ENCODE measurements at regions not wholly inside any gene's neighbourhood (a gene's known extent, or its start where the extent isn't known, plus 50 kb on each side); places are given as distances from the start of the nearest gene placed in this dataset.

DNA sequence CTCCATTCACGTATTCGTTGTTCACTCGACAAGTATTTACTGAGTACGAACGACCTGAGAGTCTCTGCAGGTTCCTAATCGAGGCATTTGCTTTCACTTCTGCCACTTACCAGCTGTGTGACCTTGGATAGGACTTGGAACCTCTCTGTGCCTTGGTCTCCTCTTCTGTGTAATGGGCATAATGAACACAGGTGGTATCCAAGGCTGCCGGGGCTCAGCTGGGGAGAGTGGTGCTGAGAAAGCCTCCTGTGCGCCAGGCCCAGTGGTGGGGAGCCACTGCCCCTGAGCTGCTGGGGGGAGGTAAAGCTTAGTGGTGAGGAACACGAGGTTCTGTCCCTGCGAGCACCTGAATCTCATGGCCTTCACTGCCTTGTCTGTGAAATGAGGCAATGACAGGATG, 150.7 kb downstream of the IRF8 start:
- Histone ChIP-seq H3K9ac (ENCODE audit: low read length) (no peak overlapping the region), H3K27ac (ENCODE audit: low read length) (no peak overlapping the region), H3K4me1 (ENCODE audit: low read length) (no peaks in the 10 kb centered on the region), H2AFZ (ENCODE audit: low read length) (no peak overlapping the region), H3K4me3 (ENCODE audit: low read length) (no peak overlapping the region), H3K9me2 (replicated peaks; ENCODE audit: insufficient read depth, low read length) (no peaks in the 10 kb centered on the region), H3K4me2 (ENCODE audit: low read depth, low read length) (no peak overlapping the region), H4K20me1 (ENCODE audit: insufficient read depth, low read length) (no peaks in the 10 kb centered on the region), H3K9me3 (replicated peaks; ENCODE audit: insufficient read depth, low read length) (no peaks in the 10 kb centered on the region), H3K27me3 (replicated peaks; ENCODE audit: insufficient read depth, low read length) (peaks cover 42% of the 10 kb centered on the region), H3K36me3 (replicated peaks; ENCODE audit: insufficient read depth, low read length) (no peaks in the 10 kb centered on the region), H3F3A (ENCODE audit: insufficient read depth, low read length) (no peaks in the 10 kb centered on the region), H3K79me2 (ENCODE audit: low read length) (no peaks in the 10 kb centered on the region)
- no peak for TF ChIP-seq EZH2 (optimal IDR thresholded peaks at IDR 0.05; ENCODE audit: low read depth, low read length)
- no peak for TF ChIP-seq CTCF (IDR thresholded peaks at IDR 0.05; ENCODE audit: low read length)
- TF ChIP-seq EZH2phosphoT487 (IDR thresholded peaks at IDR 0.05; ENCODE audit: low read length), result no peak
- no peak for DNase-seq

GRCh38 chr16:86050111-86050510, 151.1 kb downstream of the IRF8 start:
- no peak for TF ChIP-seq CTCF (IDR thresholded peaks at IDR 0.05; ENCODE audit: low read length)
- TF ChIP-seq EZH2 (optimal IDR thresholded peaks at IDR 0.05; ENCODE audit: low read depth, low read length), result no peak
- no peak for TF ChIP-seq EZH2phosphoT487 (IDR thresholded peaks at IDR 0.05; ENCODE audit: low read length)
- H4K20me1 ChIP-seq (ENCODE audit: insufficient read depth, low read length), result no peaks in the 10 kb centered on the region
- no peak overlapping the region for H3K27ac ChIP-seq (ENCODE audit: low read length)
- no peaks in the 10 kb centered on the region for H3K79me2 ChIP-seq (ENCODE audit: low read length)
- H3K27me3 ChIP-seq (replicated peaks; ENCODE audit: insufficient read depth, low read length), result peaks cover 45% of the 10 kb centered on the region
- H3K9me3 ChIP-seq (replicated peaks; ENCODE audit: insufficient read depth, low read length), result no peaks in the 10 kb centered on the region
- DNase-seq, result no peak
- H3K4me3 ChIP-seq (ENCODE audit: low read length), result no peak overlapping the region
- H3F3A ChIP-seq (ENCODE audit: insufficient read depth, low read length), result no peaks in the 10 kb centered on the region
- no peaks in the 10 kb centered on the region for H3K4me1 ChIP-seq (ENCODE audit: low read length)
- no peaks in the 10 kb centered on the region for H3K36me3 ChIP-seq (replicated peaks; ENCODE audit: insufficient read depth, low read length)
- no peak overlapping the region for H3K9ac ChIP-seq (ENCODE audit: low read length)
- no peaks in the 10 kb centered on the region for H3K9me2 ChIP-seq (replicated peaks; ENCODE audit: insufficient read depth, low read length)
- H3K4me2 ChIP-seq (ENCODE audit: low read depth, low read length), result no peak overlapping the region
- H2AFZ ChIP-seq (ENCODE audit: low read length), result no peak overlapping the region

GRCh38 chr16:86050591-86051367, 151.8 kb downstream of the IRF8 start:
- DNase-seq, result no peak
- Histone ChIP-seq H3K4me3 (ENCODE audit: low read length) (no peak overlapping the region), H3K9ac (ENCODE audit: low read length) (no peak overlapping the region), H3K79me2 (ENCODE audit: low read length) (no peaks in the 10 kb centered on the region), H3K4me1 (ENCODE audit: low read length) (no peaks in the 10 kb centered on the region), H4K20me1 (ENCODE audit: insufficient read depth, low read length) (no peaks in the 10 kb centered on the region), H3K9me3 (replicated peaks; ENCODE audit: insufficient read depth, low read length) (no peaks in the 10 kb centered on the region), H3K9me2 (replicated peaks; ENCODE audit: insufficient read depth, low read length) (no peaks in the 10 kb centered on the region), H3F3A (ENCODE audit: insufficient read depth, low read length) (no peaks in the 10 kb centered on the region), H2AFZ (ENCODE audit: low read length) (no peak overlapping the region), H3K4me2 (ENCODE audit: low read depth, low read length) (no peak overlapping the region), H3K36me3 (replicated peaks; ENCODE audit: insufficient read depth, low read length) (no peaks in the 10 kb centered on the region), H3K27ac (ENCODE audit: low read length) (no peak overlapping the region), H3K27me3 (replicated peaks; ENCODE audit: insufficient read depth, low read length) (peaks cover 43% of the 10 kb centered on the region)
- no peak for TF ChIP-seq EZH2phosphoT487 (IDR thresholded peaks at IDR 0.05; ENCODE audit: low read length)
- no peak for TF ChIP-seq EZH2 (optimal IDR thresholded peaks at IDR 0.05; ENCODE audit: low read depth, low read length)
- no peak for TF ChIP-seq CTCF (IDR thresholded peaks at IDR 0.05; ENCODE audit: low read length)
